NB4 (cell line): ENCODE measurements at regions not wholly inside any gene's neighbourhood (a gene's known extent, or its start where the extent isn't known, plus 50 kb on each side); places are given as distances from the start of the nearest gene placed in this dataset.

Experiments used
- DNase-seq: peaks from one replicate; pipeline ENCODE4 v3.0.0; 2010; ENCODE audit warnings: low read depth
- H3K4me3 ChIP-seq: one replicate; pipeline ENCODE4 v1.5.1; 2011; ENCODE audit warnings: mild to moderate bottlenecking, low read depth, low read length, moderate library complexity
- CTCF ChIP-seq: IDR thresholded peaks from one replicate; pipeline ENCODE4 v1.5.1; 2012; ENCODE audit warnings: low read depth, low read length
- MAX ChIP-seq: IDR thresholded peaks from 2 replicates; pipeline ENCODE4 v1.6.1; 2011; ENCODE audit warnings: low read depth, low read length
- MYC ChIP-seq: IDR thresholded peaks from 2 replicates; pipeline ENCODE4 v1.6.1; 2011; ENCODE audit warnings: low read depth, low read length
- POLR2A ChIP-seq: IDR thresholded peaks from 2 replicates; pipeline ENCODE4 v1.6.1; 2011; ENCODE audit warnings: mild to moderate bottlenecking; ENCODE audit not compliant: insufficient read length; ENCODE audit errors: extremely low read depth

- H3K4me3 ChIP-seq, result no peak overlapping the region
- TF ChIP-seq CTCF, result no peak
- no peak for TF ChIP-seq MAX
- no peak for TF ChIP-seq MYC
- no peak for TF ChIP-seq POLR2A
These were observed 154.2 kb downstream of the SHOX start for GRCh38 chrX:784829-785228.

GRCh38 chrX:781224-782204 lies 150.9 kb downstream of the SHOX start:
- DNase-seq, result no peak
- H3K4me3 ChIP-seq, result no peak overlapping the region

More at GRCh38 chrX:784829-785228, 154.2 kb downstream of the SHOX start:
- DNase-seq, result no peak

GRCh38 chrX:776529-777230 lies 146.1 kb downstream of the SHOX start:
- no peak overlapping the region for H3K4me3 ChIP-seq
- no peak for DNase-seq
- TF ChIP-seq MYC, result no peak
- TF ChIP-seq CTCF, result no peak
- no peak for TF ChIP-seq POLR2A
- TF ChIP-seq MAX, result no peak

More at GRCh38 chrX:781224-782204, 150.9 kb downstream of the SHOX start:
- TF ChIP-seq MYC (no peak), POLR2A (no peak), MAX (no peak), CTCF (no peak)

GRCh38 chrX:776061-776460 lies 145.5 kb downstream of the SHOX start:
- no peak for TF ChIP-seq MAX
- no peak for TF ChIP-seq MYC
- no peak for TF ChIP-seq CTCF
- TF ChIP-seq POLR2A, result no peak
- no peak for DNase-seq
- no peak overlapping the region for H3K4me3 ChIP-seq

- TF ChIP-seq POLR2A, result no peak
- no peak for TF ChIP-seq CTCF
- no peak for TF ChIP-seq MYC
- no peak for TF ChIP-seq MAX
- no peak overlapping the region for H3K4me3 ChIP-seq
- no peak for DNase-seq
These were observed 143.9 kb downstream of the SHOX start for GRCh38 chrX:774536-774935.
